ENCODE measurements at regions not wholly inside any gene's neighbourhood (a gene's known extent, or its start where the extent isn't known, plus 50 kb on each side); places are given as distances from the start of the nearest gene placed in this dataset.

GRCh38 chr15:69612112-69612511 lies 159.5 kb downstream of the RPLP1 start:
- TF ChIP-seq EZH2phosphoT487 (IDR thresholded peaks at IDR 0.05; ENCODE audit: borderline replicate concordance, low read length) (no peak), CTCF (IDR thresholded peaks at IDR 0.05; ENCODE audit: low read depth, low read length, poor library complexity, severe bottlenecking) (no peak)

Measured in DOHH2 (cell line).